Esophagus muscularis mucosa (tissue), 4 donors: ENCODE measurements at regions not wholly inside any gene's neighbourhood (a gene's known extent, or its start where the extent isn't known, plus 50 kb on each side); places are given as distances from the start of the nearest gene placed in this dataset.
"Not testable (repeated sequence)": the region's sequence is repeated elsewhere in the genome, so short reads cannot be mapped to it uniquely, and the experiment has no call there.

Experiments
- DNase-seq: peaks from one replicate; pipeline ENCODE4 v3.0.0-alpha.2; 2017; ENCODE audit errors: extremely low spot score
- H3K27ac ChIP-seq, 4 donors: fragments of 200-600 bp; sonication (generic); replicated peaks in 1 of 4; 1 replicate in 3 of 4; 2 replicates in 1 of 4; pipeline ENCODE4 v1.5.1; 2016 to 2019; ENCODE audit warnings: mild to moderate bottlenecking in 1 of 4
- H3K27me3 ChIP-seq, 4 donors: fragments of 200-600 bp; sonication (generic); one replicate each; pipeline versions ENCODE4 v1.5.1 to v1.6.0; 2016 to 2019
- H3K36me3 ChIP-seq, 4 donors: fragments of 200-600 bp; sonication (generic); one replicate each; pipeline ENCODE4 v1.5.1; 2016 to 2019
- H3K4me1 ChIP-seq, 4 donors: fragments of 200-600 bp; sonication (generic); one replicate each; pipeline ENCODE4 v1.5.1; 2016 to 2019
- H3K4me3 ChIP-seq, 4 donors: fragments of 200-600 bp; sonication (generic); 1 replicate in 2 of 4; 2 replicates in 2 of 4; pipeline ENCODE4 v1.5.1; 2016 to 2019; ENCODE audit warnings: mild to moderate bottlenecking in 4 of 4, moderate library complexity in 1 of 4
- H3K9me3 ChIP-seq, 4 donors: fragments of 200-600 bp; sonication (generic); 1 replicate in 3 of 4; 2 replicates in 1 of 4; pipeline ENCODE4 v1.5.1; 2016 to 2019
- WGBS: methylation state at CpG from one replicate; pipeline ENCODE4 v1.1.5; 2018; 5-methylcytosine and 5-hydroxymethylcytosine counted together
- intact Hi-C: fragments of 100-400 bp; cut with DNase I; formaldehyde crosslinking; loops from one replicate; pipeline ENCODE4 v1.15.1; 2023

GRCh38 chr21:9246010-9246409 lies 1275.4 kb upstream of the TPTE start:
- 48% methylated on average over 2 of the region's 2 CpGs for WGBS
- H3K4me1 ChIP-seq, DNase-seq, intact Hi-C loops, H3K4me3 ChIP-seq, H3K36me3 ChIP-seq, H3K27me3 ChIP-seq, H3K27ac ChIP-seq: not testable (repeated sequence)
- H3K9me3 ChIP-seq, result peaks cover 0 to 25% (median 23%) of the 10 kb centered on the region in 4 donors

GRCh38 chr21:9246481-9247289 lies 1274.7 kb upstream of the TPTE start:
- H3K36me3 ChIP-seq, intact Hi-C loops, H3K27me3 ChIP-seq, H3K4me1 ChIP-seq, H3K27ac ChIP-seq, H3K4me3 ChIP-seq: not testable (repeated sequence)
- DNase-seq, result peak; percentile 93
- 48% methylated on average over 3 of the region's 3 CpGs for WGBS
- H3K9me3 ChIP-seq, result peaks cover 0 to 25% (median 23%) of the 10 kb centered on the region in 4 donors

GRCh38 chr21:9247290-9247613 lies 1274.1 kb upstream of the TPTE start:
- DNase-seq, H3K27me3 ChIP-seq, H3K4me1 ChIP-seq, H3K27ac ChIP-seq, intact Hi-C loops, H3K36me3 ChIP-seq, H3K4me3 ChIP-seq: not testable (repeated sequence)
- peaks cover 0 to 25% (median 23%) of the 10 kb centered on the region in 4 donors for H3K9me3 ChIP-seq

- 57% methylated on average over 3 of the region's 3 CpGs for WGBS
- H3K4me1 ChIP-seq, H3K36me3 ChIP-seq, DNase-seq, H3K4me3 ChIP-seq, intact Hi-C loops, H3K27me3 ChIP-seq, H3K27ac ChIP-seq: not testable (repeated sequence)
- H3K9me3 ChIP-seq, result peaks cover 0 to 25% (median 23%) of the 10 kb centered on the region in 4 donors
These were observed 1273.6 kb upstream of the TPTE start for GRCh38 chr21:9247616-9248317.
